Upper lobe of left lung (tissue), 4 donors: ENCODE measurements at regions not wholly inside any gene's neighbourhood (a gene's known extent, or its start where the extent isn't known, plus 50 kb on each side); places are given as distances from the start of the nearest gene placed in this dataset.

ENCODE experiments used
- EP300 ChIP-seq, 4 donors: sonication (generic); formaldehyde crosslinking; IDR thresholded peaks; one replicate each; pipeline ENCODE4 v1.5.1; 2017; ENCODE audit warnings: antibody characterized with exemption in 4 of 4, control low read depth in 2 of 4
- POLR2A ChIP-seq, 4 donors: fragments of 450-650 bp; IDR thresholded peaks; one replicate each; pipeline ENCODE4 v1.5.1; 2016 to 2017; ENCODE audit warnings: antibody characterized with exemption in 4 of 4, mild to moderate bottlenecking in 2 of 4
- TF ChIP-seq, protein P1 (sequence below), 6 experiments: fragments of 450-650 bp in 4 of 6; fragments of 200-600 bp in 2 of 6; sonication (generic) in 2 of 6; IDR thresholded peaks; one replicate each; pipeline ENCODE4 v1.5.1; 2016 to 2019; ENCODE audit warnings: antibody characterized with exemption in 6 of 6

DNA sequence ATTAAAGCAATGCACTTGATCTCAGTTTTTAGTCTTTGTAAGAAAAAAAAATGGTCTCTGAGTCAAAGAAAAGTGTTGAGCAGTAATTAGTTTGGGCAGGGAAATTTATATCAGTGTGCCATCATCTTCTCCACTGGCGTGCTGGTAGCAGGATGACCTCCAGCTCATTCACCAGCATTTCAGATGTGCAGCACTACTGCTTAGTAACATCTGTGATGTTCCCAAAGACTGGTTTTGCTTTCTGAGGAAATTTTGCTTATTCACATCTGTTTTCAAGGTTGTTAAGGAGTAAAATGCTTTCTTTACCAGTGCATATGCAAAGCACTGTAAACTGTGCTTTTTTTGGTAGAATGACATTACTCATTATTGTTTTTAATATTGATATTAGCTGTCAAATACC is 540.4 kb downstream of the TRAM1L1 start:
- TF ChIP-seq POLR2A (IDR thresholded peaks at IDR 0.05) (no peak), EP300 (IDR thresholded peaks at IDR 0.05) (no peak)
- TF ChIP-seq, protein P1, sequence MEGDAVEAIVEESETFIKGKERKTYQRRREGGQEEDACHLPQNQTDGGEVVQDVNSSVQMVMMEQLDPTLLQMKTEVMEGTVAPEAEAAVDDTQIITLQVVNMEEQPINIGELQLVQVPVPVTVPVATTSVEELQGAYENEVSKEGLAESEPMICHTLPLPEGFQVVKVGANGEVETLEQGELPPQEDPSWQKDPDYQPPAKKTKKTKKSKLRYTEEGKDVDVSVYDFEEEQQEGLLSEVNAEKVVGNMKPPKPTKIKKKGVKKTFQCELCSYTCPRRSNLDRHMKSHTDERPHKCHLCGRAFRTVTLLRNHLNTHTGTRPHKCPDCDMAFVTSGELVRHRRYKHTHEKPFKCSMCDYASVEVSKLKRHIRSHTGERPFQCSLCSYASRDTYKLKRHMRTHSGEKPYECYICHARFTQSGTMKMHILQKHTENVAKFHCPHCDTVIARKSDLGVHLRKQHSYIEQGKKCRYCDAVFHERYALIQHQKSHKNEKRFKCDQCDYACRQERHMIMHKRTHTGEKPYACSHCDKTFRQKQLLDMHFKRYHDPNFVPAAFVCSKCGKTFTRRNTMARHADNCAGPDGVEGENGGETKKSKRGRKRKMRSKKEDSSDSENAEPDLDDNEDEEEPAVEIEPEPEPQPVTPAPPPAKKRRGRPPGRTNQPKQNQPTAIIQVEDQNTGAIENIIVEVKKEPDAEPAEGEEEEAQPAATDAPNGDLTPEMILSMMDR (IDR thresholded peaks at IDR 0.05): no peak
